B cell (primary cell): ENCODE measurements at regions not wholly inside any gene's neighbourhood (a gene's known extent, or its start where the extent isn't known, plus 50 kb on each side); places are given as distances from the start of the nearest gene placed in this dataset.

Experiments
- CTCF ChIP-seq: fragments of 200-600 bp; IDR thresholded peaks from one replicate; pipeline ENCODE4 v1.8.0; 2022; ENCODE audit warnings: antibody characterized with exemption, mild to moderate bottlenecking
- EZH2 ChIP-seq: IDR thresholded peaks from 2 replicates; pipeline ENCODE4 v1.6.1; 2012; ENCODE audit warnings: borderline replicate concordance, low read depth, mild to moderate bottlenecking, moderate library complexity, low read length; ENCODE audit not compliant: insufficient read depth, poor library complexity, severe bottlenecking

DNA sequence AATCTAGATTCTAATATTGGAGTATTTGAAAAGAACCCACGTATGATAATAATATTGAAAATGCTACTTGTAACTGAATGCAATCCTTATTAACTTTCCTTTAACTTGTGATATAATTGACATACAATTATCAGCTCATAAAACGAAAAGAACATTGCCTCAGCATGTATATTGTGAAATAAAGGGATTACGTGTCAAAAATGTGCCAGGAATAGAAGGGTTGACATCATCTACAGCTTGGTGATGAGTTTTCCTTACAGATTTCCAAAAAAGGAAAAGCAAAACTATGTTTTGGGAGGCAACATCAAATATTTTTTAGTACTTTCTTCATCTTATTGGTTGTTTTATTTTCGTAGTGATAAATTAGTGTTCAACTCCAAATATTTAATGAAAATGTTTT lies 266.0 kb upstream of the PTGER4 start:
- TF ChIP-seq CTCF (no peak), EZH2 (no peak)
